GM12865 (cell line): ENCODE measurements at regions not wholly inside any gene's neighbourhood (a gene's known extent, or its start where the extent isn't known, plus 50 kb on each side); places are given as distances from the start of the nearest gene placed in this dataset.

Experiments used
- DNase-seq: peaks from one replicate; pipeline ENCODE4 v3.0.0; 2010; ENCODE audit warnings: low read depth
- H3K4me3 ChIP-seq: 2 replicates; pipeline ENCODE4 v1.5.1; 2011; ENCODE audit warnings: mild to moderate bottlenecking, low read depth, low read length, control low read depth
- CTCF ChIP-seq: IDR thresholded peaks from 2 replicates; pipeline ENCODE4 v1.5.1; 2011; ENCODE audit warnings: low read length, control low read depth, low read depth, inconsistent platforms; ENCODE audit not compliant: insufficient read depth; ENCODE audit errors: missing control alignments

GRCh38 chr5:105812304-105812703, 1858.4 kb downstream of the EFNA5 start:
- TF ChIP-seq CTCF = no peak
- no peak for DNase-seq
- H3K4me3 ChIP-seq = no peak overlapping the region

- DNase-seq = no peak
- TF ChIP-seq CTCF = no peak
- H3K4me3 ChIP-seq = no peak overlapping the region
These were observed 1862.8 kb downstream of the EFNA5 start for GRCh38 chr5:105807951-105808350.

- no peak for TF ChIP-seq CTCF
- DNase-seq = no peak
- no peak overlapping the region for H3K4me3 ChIP-seq
These were observed 1863.4 kb downstream of the EFNA5 start for GRCh38 chr5:105807290-105807689.

- no peak for TF ChIP-seq CTCF
- DNase-seq = no peak
- H3K4me3 ChIP-seq = no peak overlapping the region
These were observed 1864.1 kb downstream of the EFNA5 start for GRCh38 chr5:105806596-105806995.

GRCh38 chr5:105803431-105803830, 1867.3 kb downstream of the EFNA5 start:
- TF ChIP-seq CTCF = no peak
- no peak for DNase-seq
- H3K4me3 ChIP-seq = no peak overlapping the region

- no peak for TF ChIP-seq CTCF
- DNase-seq = no peak
- no peak overlapping the region for H3K4me3 ChIP-seq
These were observed 1876.2 kb downstream of the EFNA5 start for GRCh38 chr5:105794578-105794977.

- H3K4me3 ChIP-seq = no peak overlapping the region
- no peak for TF ChIP-seq CTCF
- DNase-seq = no peak
These were observed 1881.5 kb downstream of the EFNA5 start for GRCh38 chr5:105789246-105789645.
